ENCODE measurements at regions not wholly inside any gene's neighbourhood (a gene's known extent, or its start where the extent isn't known, plus 50 kb on each side); places are given as distances from the start of the nearest gene placed in this dataset.

- TF ChIP-seq EZH2 (IDR thresholded peaks at IDR 0.05; ENCODE audit: low read length, missing control alignments) (no peak), CTCF (conservative IDR thresholded peaks at IDR 0.05 in 1 of 2, IDR thresholded peaks at IDR 0.05 in 1 of 2; ENCODE audit: low read depth in 1 of 2, low read length in 2 of 2) (no peak)
- H3K4me3 ChIP-seq (replicated peaks in 1 of 4; ENCODE audit: control extremely low read depth in 1 of 4, insufficient read depth in 1 of 4, low read depth in 3 of 4, low read length in 4 of 4): no peak overlapping the region
- H2AFZ ChIP-seq (ENCODE audit: low read length): no peak overlapping the region
- H4K20me1 ChIP-seq (ENCODE audit: control insufficient read depth, extremely low read depth, insufficient read depth, low read length): no peaks in the 10 kb centered on the region
- H3K27me3 ChIP-seq (ENCODE audit: control insufficient read depth, insufficient read depth, low read length): no peaks in the 10 kb centered on the region
- no peak for DNase-seq (ENCODE audit: low read depth in 2 of 2)
- H3K9me3 ChIP-seq (ENCODE audit: control insufficient read depth, insufficient read depth, low read depth, low read length): no peaks in the 10 kb centered on the region
- H3K79me2 ChIP-seq (ENCODE audit: control insufficient read depth, insufficient read depth, low read length): no peaks in the 10 kb centered on the region
- H3K9ac ChIP-seq (ENCODE audit: insufficient read depth, low read length): no peak overlapping the region
- H3K4me1 ChIP-seq (ENCODE audit: control insufficient read depth, extremely low read depth, insufficient read depth, low read length): no peaks in the 10 kb centered on the region
- no peak overlapping the region for H3K27ac ChIP-seq (ENCODE audit: insufficient read depth, low read length)
- no peak overlapping the region for H3K4me2 ChIP-seq (ENCODE audit: extremely low read depth, insufficient read depth, low read length)
- H3K36me3 ChIP-seq (ENCODE audit: control insufficient read depth, insufficient read depth, low read length): no peaks in the 10 kb centered on the region
Observed at GRCh38 chr17:11109106-11109505, 131.9 kb upstream of the SHISA6 start.

GRCh38 chr17:11105141-11105540 is 135.9 kb upstream of the SHISA6 start:
- no peaks in the 10 kb centered on the region for H3K36me3 ChIP-seq (ENCODE audit: control insufficient read depth, insufficient read depth, low read length)
- no peak overlapping the region for H3K9ac ChIP-seq (ENCODE audit: insufficient read depth, low read length)
- no peak overlapping the region for H2AFZ ChIP-seq (ENCODE audit: low read length)
- no peaks in the 10 kb centered on the region for H3K27me3 ChIP-seq (ENCODE audit: control insufficient read depth, insufficient read depth, low read length)
- DNase-seq (ENCODE audit: low read depth in 2 of 2): no peak
- H3K9me3 ChIP-seq (ENCODE audit: control insufficient read depth, insufficient read depth, low read depth, low read length): no peaks in the 10 kb centered on the region
- TF ChIP-seq EZH2 (IDR thresholded peaks at IDR 0.05; ENCODE audit: low read length, missing control alignments): no peak
- no peak for TF ChIP-seq CTCF (conservative IDR thresholded peaks at IDR 0.05 in 1 of 2, IDR thresholded peaks at IDR 0.05 in 1 of 2; ENCODE audit: low read depth in 1 of 2, low read length in 2 of 2)
- H4K20me1 ChIP-seq (ENCODE audit: control insufficient read depth, extremely low read depth, insufficient read depth, low read length): no peaks in the 10 kb centered on the region
- no peaks in the 10 kb centered on the region for H3K79me2 ChIP-seq (ENCODE audit: control insufficient read depth, insufficient read depth, low read length)
- H3K27ac ChIP-seq (ENCODE audit: insufficient read depth, low read length): no peak overlapping the region
- no peak overlapping the region for H3K4me2 ChIP-seq (ENCODE audit: extremely low read depth, insufficient read depth, low read length)
- no peak overlapping the region for H3K4me3 ChIP-seq (replicated peaks in 1 of 4; ENCODE audit: control extremely low read depth in 1 of 4, insufficient read depth in 1 of 4, low read depth in 3 of 4, low read length in 4 of 4)
- H3K4me1 ChIP-seq (ENCODE audit: control insufficient read depth, extremely low read depth, insufficient read depth, low read length): no peaks in the 10 kb centered on the region

- H3K27ac ChIP-seq (ENCODE audit: insufficient read depth, low read length): no peak overlapping the region
- H3K9ac ChIP-seq (ENCODE audit: insufficient read depth, low read length): no peak overlapping the region
- H3K4me2 ChIP-seq (ENCODE audit: extremely low read depth, insufficient read depth, low read length): no peak overlapping the region
- H3K4me1 ChIP-seq (ENCODE audit: control insufficient read depth, extremely low read depth, insufficient read depth, low read length): no peaks in the 10 kb centered on the region
- H4K20me1 ChIP-seq (ENCODE audit: control insufficient read depth, extremely low read depth, insufficient read depth, low read length): no peaks in the 10 kb centered on the region
- no peak for TF ChIP-seq EZH2 (IDR thresholded peaks at IDR 0.05; ENCODE audit: low read length, missing control alignments)
- DNase-seq (ENCODE audit: low read depth in 2 of 2): no peak
- no peaks in the 10 kb centered on the region for H3K36me3 ChIP-seq (ENCODE audit: control insufficient read depth, insufficient read depth, low read length)
- no peaks in the 10 kb centered on the region for H3K9me3 ChIP-seq (ENCODE audit: control insufficient read depth, insufficient read depth, low read depth, low read length)
- H3K4me3 ChIP-seq (replicated peaks in 1 of 4; ENCODE audit: control extremely low read depth in 1 of 4, insufficient read depth in 1 of 4, low read depth in 3 of 4, low read length in 4 of 4): no peak overlapping the region
- no peak overlapping the region for H2AFZ ChIP-seq (ENCODE audit: low read length)
- H3K79me2 ChIP-seq (ENCODE audit: control insufficient read depth, insufficient read depth, low read length): no peaks in the 10 kb centered on the region
- no peaks in the 10 kb centered on the region for H3K27me3 ChIP-seq (ENCODE audit: control insufficient read depth, insufficient read depth, low read length)
Observed at GRCh38 chr17:11097121-11097520, 143.9 kb upstream of the SHISA6 start.
